Adipocyte (in vitro differentiated cells): ENCODE measurements at regions not wholly inside any gene's neighbourhood (a gene's known extent, or its start where the extent isn't known, plus 50 kb on each side); places are given as distances from the start of the nearest gene placed in this dataset.
"Not testable (repeated sequence)": the region's sequence is repeated elsewhere in the genome, so short reads cannot be mapped to it uniquely, and the experiment has no call there.

Source experiments
- DNase-seq: peaks from one replicate; pipeline ENCODE4 v3.0.0-alpha.2; 2015; ENCODE audit warnings: low read depth
- H3K27me3 ChIP-seq: replicated peaks from 2 replicates; pipeline ENCODE4 v1.7.0; 2013; ENCODE audit warnings: mild to moderate bottlenecking, low read length, moderate library complexity; ENCODE audit not compliant: control insufficient read depth, insufficient read depth
- H3K36me3 ChIP-seq: 2 replicates; pipeline ENCODE4 v1.7.0; 2013; ENCODE audit warnings: low read length, mild to moderate bottlenecking, moderate library complexity; ENCODE audit not compliant: control insufficient read depth, insufficient read depth, severe bottlenecking
- H3K4me1 ChIP-seq: 2 replicates; pipeline ENCODE4 v1.7.0; 2013; ENCODE audit warnings: mild to moderate bottlenecking, low read length, moderate library complexity; ENCODE audit not compliant: control insufficient read depth, insufficient read depth
- H3K4me3 ChIP-seq: 2 replicates; pipeline ENCODE4 v1.7.0; 2013; ENCODE audit warnings: mild to moderate bottlenecking, low read length, moderate library complexity
- H3K9ac ChIP-seq: 2 replicates; pipeline ENCODE4 v1.7.0; 2013; ENCODE audit warnings: mild to moderate bottlenecking, low read length, moderate library complexity
- H3K9me3 ChIP-seq: 2 replicates; pipeline ENCODE4 v1.7.0; 2013; ENCODE audit warnings: mild to moderate bottlenecking, low read length, moderate library complexity; ENCODE audit not compliant: control insufficient read depth

- no peak for DNase-seq
- Histone ChIP-seq H3K36me3 (no peaks in the 10 kb centered on the region), H3K4me3 (no peak overlapping the region), H3K9ac (no peak overlapping the region), H3K9me3 (no peaks in the 10 kb centered on the region), H3K4me1 (no peaks in the 10 kb centered on the region), H3K27me3 (peaks cover 48% of the 10 kb centered on the region)
Measured at GRCh38 chrX:104391906-104392305, 137.2 kb upstream of the ESX1 start.

- Histone ChIP-seq H3K4me3 (no peak overlapping the region), H3K4me1 (no peaks in the 10 kb centered on the region), H3K9me3 (no peaks in the 10 kb centered on the region), H3K27me3 (peaks cover 37% of the 10 kb centered on the region), H3K36me3 (no peaks in the 10 kb centered on the region), H3K9ac (no peak overlapping the region)
- no peak for DNase-seq
Measured at GRCh38 chrX:104376937-104377336, 122.2 kb upstream of the ESX1 start.

GRCh38 chrX:104372547-104372946 lies 117.8 kb upstream of the ESX1 start:
- Histone ChIP-seq H3K9ac (no peak overlapping the region), H3K9me3 (peaks cover 3% of the 10 kb centered on the region), H3K36me3 (no peaks in the 10 kb centered on the region), H3K4me1 (no peaks in the 10 kb centered on the region), H3K4me3 (no peak overlapping the region), H3K27me3 (peaks cover 26% of the 10 kb centered on the region)
- no peak for DNase-seq

- Histone ChIP-seq H3K27me3 (peaks cover 34% of the 10 kb centered on the region), H3K36me3 (no peaks in the 10 kb centered on the region), H3K4me3 (no peak overlapping the region), H3K4me1 (no peaks in the 10 kb centered on the region), H3K9ac (no peak overlapping the region), H3K9me3 (peaks cover 10% of the 10 kb centered on the region)
- DNase-seq: no peak
Measured at GRCh38 chrX:104370089-104370488, 115.4 kb upstream of the ESX1 start.

- Histone ChIP-seq H3K9me3 (peaks cover 16% of the 10 kb centered on the region), H3K27me3 (peaks cover 28% of the 10 kb centered on the region)
- H3K4me3 ChIP-seq, H3K36me3 ChIP-seq, H3K4me1 ChIP-seq, H3K9ac ChIP-seq, DNase-seq: not testable (repeated sequence)
Measured at GRCh38 chrX:104360774-104361173, 106.0 kb upstream of the ESX1 start.

GRCh38 chrX:104359124-104359523 lies 104.4 kb upstream of the ESX1 start:
- Histone ChIP-seq H3K9ac (no peak overlapping the region), H3K4me3 (no peak overlapping the region), H3K9me3 (peaks cover 16% of the 10 kb centered on the region), H3K36me3 (no peaks in the 10 kb centered on the region), H3K27me3 (peaks cover 32% of the 10 kb centered on the region), H3K4me1 (no peaks in the 10 kb centered on the region)
- DNase-seq: no peak

- no peaks in the 10 kb centered on the region for H3K9me3 ChIP-seq
- peak; percentile 26 for DNase-seq
- H3K27me3 ChIP-seq: peaks cover 14% of the 10 kb centered on the region
- no peak overlapping the region for H3K9ac ChIP-seq
- H3K4me1 ChIP-seq: peaks cover 9% of the 10 kb centered on the region
- no peaks in the 10 kb centered on the region for H3K36me3 ChIP-seq
- H3K4me3 ChIP-seq: no peak overlapping the region
Measured at GRCh38 chrX:104351173-104351769, 96.5 kb upstream of the ESX1 start.

GRCh38 chrX:104347860-104348259 lies 93.1 kb upstream of the ESX1 start:
- peaks cover 9% of the 10 kb centered on the region for H3K4me1 ChIP-seq
- no peaks in the 10 kb centered on the region for H3K9me3 ChIP-seq
- H3K4me3 ChIP-seq: no peak overlapping the region
- no peaks in the 10 kb centered on the region for H3K36me3 ChIP-seq
- no peak for DNase-seq
- peaks cover 22% of the 10 kb centered on the region for H3K27me3 ChIP-seq
- H3K9ac ChIP-seq: no peak overlapping the region

GRCh38 chrX:104343428-104344129 lies 88.8 kb upstream of the ESX1 start:
- peak; percentile 83 for DNase-seq
- no peaks in the 10 kb centered on the region for H3K9me3 ChIP-seq
- H3K27me3 ChIP-seq: peaks cover 39% of the 10 kb centered on the region
- H3K9ac ChIP-seq: no peak overlapping the region
- no peaks in the 10 kb centered on the region for H3K36me3 ChIP-seq
- H3K4me1 ChIP-seq: no peaks in the 10 kb centered on the region
- no peak overlapping the region for H3K4me3 ChIP-seq

- no peak for DNase-seq
- H3K9me3 ChIP-seq: no peaks in the 10 kb centered on the region
Measured at GRCh38 chrX:104342065-104342464, 87.3 kb upstream of the ESX1 start.

GRCh38 chrX:104335756-104336155 lies 81.0 kb upstream of the ESX1 start:
- no peak overlapping the region for H3K4me3 ChIP-seq
- H3K36me3 ChIP-seq: no peaks in the 10 kb centered on the region
- DNase-seq: peak; percentile 72
- peaks cover 9% of the 10 kb centered on the region for H3K4me1 ChIP-seq
- H3K27me3 ChIP-seq: peaks cover 14% of the 10 kb centered on the region
- H3K9me3 ChIP-seq: no peaks in the 10 kb centered on the region
- no peak overlapping the region for H3K9ac ChIP-seq

More at GRCh38 chrX:104342065-104342464, 87.3 kb upstream of the ESX1 start:
- Histone ChIP-seq H3K4me3 (no peak overlapping the region), H3K4me1 (no peaks in the 10 kb centered on the region), H3K27me3 (peaks cover 39% of the 10 kb centered on the region), H3K36me3 (no peaks in the 10 kb centered on the region), H3K9ac (no peak overlapping the region)
